GM23248 (cell line): ENCODE measurements at regions not wholly inside any gene's neighbourhood (a gene's known extent, or its start where the extent isn't known, plus 50 kb on each side); places are given as distances from the start of the nearest gene placed in this dataset.

Source experiments
- EZH2 ChIP-seq: fragments of 200-600 bp; sonication (generic); IDR thresholded peaks from 2 replicates; pipeline ENCODE4 v1.6.1; 2018; ENCODE audit warnings: antibody characterized with exemption, mild to moderate bottlenecking; ENCODE audit not compliant: insufficient read depth, poor library complexity, severe bottlenecking
- EZH2phosphoT487 ChIP-seq: fragments of 200-600 bp; sonication (generic); IDR thresholded peaks from 2 replicates; pipeline ENCODE4 v1.6.1; 2018; ENCODE audit warnings: antibody characterized with exemption, moderate library complexity, mild to moderate bottlenecking, low read depth; ENCODE audit not compliant: insufficient read depth

GRCh38 chr5:172530406-172530805 lies 76.1 kb upstream of the SH3PXD2B start:
- TF ChIP-seq EZH2 (no peak), EZH2phosphoT487 (no peak)
